HS-27A (cell line): ENCODE measurements at regions not wholly inside any gene's neighbourhood (a gene's known extent, or its start where the extent isn't known, plus 50 kb on each side); places are given as distances from the start of the nearest gene placed in this dataset.

Source experiments
- DNase-seq: peaks from one replicate; pipeline ENCODE4 v3.0.0-alpha.2; 2012; ENCODE audit warnings: low read depth, missing footprints

- DNase-seq, result no peak
These were observed 95.6 kb upstream of the KCNK1 start for GRCh38 chr1:233518344-233518743.

DNA sequence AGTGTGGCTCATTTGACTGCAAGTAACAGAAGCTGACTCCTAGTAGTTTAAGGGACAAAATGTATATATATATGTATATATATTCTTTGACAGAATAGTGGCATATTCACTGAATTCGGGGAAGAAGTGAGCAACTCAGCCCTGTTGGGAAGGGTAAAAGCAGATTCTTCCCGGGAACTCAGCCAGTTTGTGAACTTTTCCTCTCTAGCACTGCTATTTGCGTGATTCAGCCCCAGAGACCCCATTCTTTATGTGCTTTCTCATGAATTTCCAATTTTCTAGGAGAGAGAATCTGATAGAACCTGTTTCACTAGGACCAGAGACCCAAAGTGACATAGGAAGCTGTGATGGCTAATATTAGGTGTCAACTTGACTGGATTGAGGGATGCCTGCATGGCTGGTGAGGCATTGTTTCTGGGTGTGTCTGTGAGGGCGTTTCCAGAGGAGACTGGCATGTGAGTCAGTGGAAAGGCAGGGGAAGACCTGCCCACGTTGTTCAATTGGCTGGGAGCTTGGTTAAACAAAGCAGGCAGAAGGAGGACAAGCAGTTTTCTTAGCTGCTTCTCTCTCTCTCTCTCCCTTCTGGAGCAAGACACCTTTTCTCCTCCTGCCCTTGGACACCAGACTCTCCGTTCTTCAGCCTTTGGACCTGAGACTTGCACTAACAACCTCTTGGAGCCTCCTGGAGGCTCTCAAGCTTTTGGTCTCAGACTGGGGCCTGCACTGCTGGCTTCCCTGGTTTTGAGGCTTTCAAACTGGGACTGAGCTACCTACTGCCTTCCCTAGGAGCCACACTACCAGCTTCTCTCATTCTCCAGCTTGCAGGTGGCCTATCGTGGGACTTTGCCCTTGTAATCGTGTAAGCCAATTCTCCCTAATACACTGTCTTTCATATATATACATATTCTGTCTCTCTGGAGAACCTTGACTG lies 93.4 kb upstream of the KCNK1 start:
- DNase-seq, result no peak

DNA sequence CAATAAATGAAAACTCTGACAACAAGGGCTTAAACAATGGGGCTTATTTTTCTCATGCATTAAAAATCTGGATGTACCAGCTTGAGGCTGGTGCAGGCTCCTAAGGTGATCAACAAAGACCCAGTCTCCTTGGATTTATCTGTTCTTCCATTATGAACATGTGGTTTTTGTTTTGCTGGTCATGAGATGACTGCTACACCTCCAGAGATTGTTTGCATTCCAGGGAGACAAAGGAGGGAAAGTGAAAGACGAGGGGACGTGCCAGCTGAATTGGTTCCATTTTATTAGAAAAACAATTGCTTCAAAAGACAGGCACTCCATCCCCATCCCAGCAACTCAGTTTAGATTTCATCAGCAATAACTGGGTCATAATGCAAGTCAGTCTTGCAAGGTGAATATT lies 90.9 kb upstream of the KCNK1 start:
- DNase-seq, result no peak

- DNase-seq, result no peak
These were observed 86.1 kb upstream of the KCNK1 start for GRCh38 chr1:233527818-233528217.

DNA sequence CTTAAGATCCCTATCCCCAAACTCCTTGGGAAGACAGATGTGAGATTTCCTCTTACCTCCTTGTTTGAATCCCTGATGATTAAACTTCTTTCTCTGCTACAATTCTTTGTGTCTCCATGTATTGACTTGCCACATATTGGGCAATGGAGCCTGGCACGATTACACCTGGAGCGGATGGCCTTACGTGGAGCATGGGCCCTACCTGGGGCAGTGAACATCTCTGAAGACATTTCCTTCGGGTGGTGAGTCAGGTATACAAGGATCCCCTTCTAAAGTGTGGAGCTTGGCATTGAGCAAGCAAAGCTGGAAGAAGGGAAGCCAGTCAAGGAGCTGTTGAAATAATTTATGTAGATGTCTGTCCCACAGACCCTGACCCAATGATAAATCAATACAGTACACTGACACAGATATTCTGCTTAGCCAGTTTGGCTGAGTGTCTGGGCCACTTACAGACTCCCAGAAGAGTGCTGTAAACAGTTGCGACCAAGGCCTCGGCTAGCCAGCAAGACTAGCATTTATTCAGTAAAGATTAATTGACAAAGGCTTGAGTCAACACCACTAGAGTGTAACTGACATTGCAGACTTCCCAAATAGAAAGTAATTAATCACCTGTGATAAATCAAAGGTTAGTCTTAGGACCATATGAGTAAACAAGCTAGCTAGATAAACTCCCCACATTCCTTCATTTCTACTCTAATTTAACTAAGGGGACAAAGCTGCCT lies 83.1 kb upstream of the KCNK1 start:
- no peak for DNase-seq

- no peak for DNase-seq
These were observed 73.1 kb upstream of the KCNK1 start for GRCh38 chr1:233540816-233541215.

GRCh38 chr1:233543338-233544255 lies 70.3 kb upstream of the KCNK1 start:
- DNase-seq, result no peak

DNA sequence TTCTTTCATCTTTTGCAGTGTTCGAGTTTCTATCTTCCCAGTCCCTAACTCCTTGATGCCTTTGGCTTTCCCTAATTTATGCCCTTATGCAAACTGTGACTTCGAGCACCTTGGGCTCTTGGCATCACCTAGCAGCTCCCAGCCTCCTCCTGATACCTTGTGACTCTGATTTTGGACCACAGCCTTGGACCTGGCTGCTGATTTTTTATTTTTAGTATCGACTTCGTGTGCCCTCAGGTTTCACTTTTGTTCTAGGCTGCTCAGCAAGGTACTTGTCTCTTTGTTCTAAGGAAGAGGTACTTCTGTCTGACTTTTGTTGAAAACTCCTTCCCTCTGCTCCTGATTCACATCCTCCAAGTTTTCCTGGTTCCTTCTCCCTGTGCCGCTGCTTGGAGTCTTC lies 69.6 kb upstream of the KCNK1 start:
- DNase-seq, result no peak

GRCh38 chr1:233547726-233548125 lies 66.2 kb upstream of the KCNK1 start:
- DNase-seq, result no peak

DNA sequence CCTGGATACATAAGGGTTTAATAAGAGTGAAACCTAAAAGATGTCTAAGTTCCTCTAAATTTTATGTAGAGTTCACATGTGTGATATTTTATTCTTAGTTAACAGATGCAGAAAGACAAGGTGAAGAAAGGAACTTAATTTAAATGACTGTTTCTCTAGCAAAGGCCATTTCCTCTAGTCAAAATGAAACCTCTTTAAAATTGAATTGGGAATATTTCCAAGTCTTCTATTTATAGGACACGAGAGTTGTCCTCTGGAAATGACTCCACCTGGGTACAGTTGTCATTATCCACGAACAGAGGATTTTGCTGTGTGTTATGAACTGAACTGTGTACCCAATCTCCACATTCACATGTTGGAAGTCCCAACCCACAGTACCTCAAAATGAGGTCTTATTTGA lies 64.5 kb upstream of the KCNK1 start:
- no peak for DNase-seq

GRCh38 chr1:233549917-233550316 lies 64.0 kb upstream of the KCNK1 start:
- DNase-seq, result no peak

DNA sequence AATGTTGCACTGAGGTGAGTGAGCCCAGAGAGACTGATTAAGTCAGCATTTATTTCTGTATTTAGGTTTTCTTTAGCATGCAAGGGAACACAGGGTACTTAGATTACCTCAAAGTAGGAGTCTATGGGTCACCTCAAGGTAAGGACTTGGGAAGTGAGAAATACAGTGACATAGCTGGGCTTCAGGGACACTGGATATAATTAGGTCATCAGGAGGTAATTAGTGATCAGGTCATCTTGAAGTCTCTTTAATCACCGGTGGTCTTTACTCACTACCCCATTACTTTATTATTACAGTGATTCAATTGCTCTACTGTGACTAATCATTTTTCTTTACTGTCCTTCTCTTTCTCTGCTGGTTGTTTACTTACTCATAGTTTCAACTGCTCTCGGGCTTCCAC lies 59.9 kb upstream of the KCNK1 start:
- no peak for DNase-seq

DNA sequence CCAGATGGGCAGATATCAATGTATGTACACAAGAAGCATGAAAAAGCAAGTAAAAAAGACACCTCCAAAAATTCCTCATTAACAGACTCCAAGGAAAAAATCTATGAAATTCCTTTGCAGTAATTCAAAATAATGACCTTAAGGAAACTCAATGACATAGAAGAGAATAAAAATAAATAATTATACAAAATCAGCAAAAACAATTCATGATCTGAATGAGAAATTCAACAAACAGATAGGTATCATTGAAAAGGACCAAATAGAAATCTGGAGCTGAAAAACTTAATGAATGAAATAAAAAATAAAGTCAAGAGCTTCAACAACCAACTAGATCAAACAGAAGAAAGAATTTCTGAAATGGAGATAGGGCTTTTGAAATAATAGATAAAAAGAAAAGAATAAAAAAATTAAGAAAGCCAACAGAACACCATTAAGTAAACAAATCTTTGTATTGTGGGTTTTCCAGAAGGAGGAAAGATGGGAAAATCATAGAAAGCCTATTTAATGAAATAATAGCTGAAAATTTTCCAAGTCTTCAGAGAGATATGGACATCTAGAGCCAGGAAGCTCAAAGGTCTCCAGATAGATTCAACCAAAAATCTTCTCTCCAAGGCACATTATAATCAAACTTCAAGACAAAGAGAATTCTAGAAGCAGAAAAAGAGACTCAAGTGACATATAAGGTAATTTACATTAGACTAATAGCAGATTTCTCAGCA lies 52.0 kb upstream of the KCNK1 start:
- DNase-seq, result no peak
